GM23338 (cell line): ENCODE measurements at regions not wholly inside any gene's neighbourhood (a gene's known extent, or its start where the extent isn't known, plus 50 kb on each side); places are given as distances from the start of the nearest gene placed in this dataset.

ENCODE experiments used
- CREB1 ChIP-seq: fragments of 250-450 bp; sonication (Bioruptor Pico); IDR thresholded peaks from 2 replicates; pipeline ENCODE4 v1.5.0; 2020; ENCODE audit warnings: low read depth, mild to moderate bottlenecking, moderate library complexity
- CTCF ChIP-seq, 2 experiments: fragments of 200-600 bp in 1 of 2; sonication (generic) in 1 of 2; conservative IDR thresholded peaks; 2 replicates each; pipeline versions ENCODE4 v1.5.1 to v1.6.1; 2016 to 2017; ENCODE audit warnings: antibody characterized with exemption in 2 of 2, low read depth in 2 of 2, mild to moderate bottlenecking in 2 of 2, moderate library complexity in 1 of 2
- ETS1 ChIP-seq: IDR thresholded peaks from 2 replicates; pipeline ENCODE4 v1.6.1; 2016; ENCODE audit warnings: antibody characterized with exemption
- EZH2 ChIP-seq: fragments of 200-600 bp; sonication (generic); IDR thresholded peaks from one replicate; pipeline ENCODE4 v1.8.0; 2017; ENCODE audit warnings: antibody characterized with exemption, mild to moderate bottlenecking, low read depth; ENCODE audit not compliant: unreplicated experiment
- EZH2phosphoT487 ChIP-seq: fragments of 200-600 bp; sonication (generic); IDR thresholded peaks from one replicate; pipeline ENCODE4 v1.8.1; 2018; ENCODE audit warnings: antibody characterized with exemption; ENCODE audit not compliant: unreplicated experiment
- JUNB ChIP-seq: IDR thresholded peaks from one replicate; pipeline ENCODE4 v1.6.1; 2016; ENCODE audit warnings: antibody characterized with exemption; ENCODE audit not compliant: unreplicated experiment
- NANOG ChIP-seq: IDR thresholded peaks from 2 replicates; pipeline ENCODE4 v1.6.1; 2016; ENCODE audit warnings: antibody characterized with exemption, borderline replicate concordance
- POLR2AphosphoS5 ChIP-seq: IDR thresholded peaks from 2 replicates; pipeline ENCODE4 v1.6.1; 2016; ENCODE audit warnings: antibody characterized with exemption, low read depth
- REST ChIP-seq: IDR thresholded peaks from one replicate; pipeline ENCODE4 v1.6.1; 2018; ENCODE audit warnings: antibody characterized with exemption; ENCODE audit not compliant: unreplicated experiment
- STAT1 ChIP-seq: IDR thresholded peaks from one replicate; pipeline ENCODE4 v1.6.1; 2016; ENCODE audit warnings: antibody characterized with exemption; ENCODE audit not compliant: unreplicated experiment
- ZNF114 ChIP-seq: fragments of 250-450 bp; sonication (Bioruptor Pico); IDR thresholded peaks from 2 replicates; pipeline ENCODE4 v1.5.0; 2020; ENCODE audit warnings: mild to moderate bottlenecking, moderate library complexity
- ZNF331 ChIP-seq: fragments of 250-450 bp; sonication (Bioruptor Pico); IDR thresholded peaks from 2 replicates; pipeline ENCODE4 v1.5.0; 2020; ENCODE audit warnings: low read depth, mild to moderate bottlenecking, moderate library complexity
- ZNF462 ChIP-seq: fragments of 250-450 bp; sonication (Bioruptor Pico); IDR thresholded peaks from 2 replicates; pipeline ENCODE4 v1.5.0; 2020; ENCODE audit warnings: mild to moderate bottlenecking, moderate library complexity

- TF ChIP-seq EZH2phosphoT487 = no peak
- TF ChIP-seq CTCF (conservative IDR thresholded peaks at IDR 0.05; ENCODE audit: low read depth in 2 of 2) = no peak
- no peak for TF ChIP-seq EZH2
- no peak for TF ChIP-seq ZNF114
- TF ChIP-seq ETS1 = no peak
- TF ChIP-seq POLR2AphosphoS5 = no peak
- no peak for TF ChIP-seq ZNF462 (CRISPR knock-in tag)
- TF ChIP-seq REST = no peak
- TF ChIP-seq JUNB = no peak
- TF ChIP-seq ZNF331 (CRISPR knock-in tag) = no peak
- TF ChIP-seq CREB1 (CRISPR knock-in tag) = no peak
- no peak for TF ChIP-seq NANOG
- TF ChIP-seq STAT1 = no peak
Observed at GRCh38 chr4:180650273-180650672, 1592.9 kb upstream of the TENM3 start.
